ENCODE measurements at regions not wholly inside any gene's neighbourhood (a gene's known extent, or its start where the extent isn't known, plus 50 kb on each side); places are given as distances from the start of the nearest gene placed in this dataset.

GRCh38 chr2:67918471-67918870 lies 144.3 kb downstream of the C1D start (continued):
- no peak for TF ChIP-seq ELF1 (CRISPR knock-in tag; IDR thresholded peaks at IDR 0.05)
- no peak for TF ChIP-seq ZNF430 (CRISPR knock-in tag; IDR thresholded peaks at IDR 0.05)
- TF ChIP-seq MTA3 (CRISPR knock-in tag; IDR thresholded peaks at IDR 0.05): no peak
- no peak for TF ChIP-seq JUNB (CRISPR knock-in tag; IDR thresholded peaks at IDR 0.05; ENCODE audit: borderline replicate concordance)

- POLR2A ChIA-PET: no interaction called here
- Histone ChIP-seq H3K79me2 (ENCODE audit: insufficient read depth, low read length) (no peaks in the 10 kb centered on the region), H3K4me2 (ENCODE audit: low read depth, low read length) (no peak overlapping the region), H3K27me3 (ENCODE audit: control insufficient read depth in 1 of 2, insufficient read depth in 2 of 2, low read length in 2 of 2) (0 out of 5 replicates have a peak, but pooled peaks cover 0 to 7% of the 10 kb centered on the region in 2 experiments), H3K9ac (ENCODE audit: insufficient read depth, low read depth, low read length) (no peak overlapping the region), H3K4me1 (ENCODE audit: insufficient read depth, low read length) (no peaks in the 10 kb centered on the region), H3K4me3 (replicated peaks in 1 of 3; ENCODE audit: insufficient read depth in 1 of 3, low read depth in 2 of 3, low read length in 3 of 3) (no peak overlapping the region), H2AFZ (ENCODE audit: low read length) (no peak overlapping the region), H3K27ac (ENCODE audit: extremely low read length, insufficient read depth, low read length) (no peak overlapping the region), H3K36me3 (replicated peaks in 1 of 2; ENCODE audit: control insufficient read depth in 1 of 2, insufficient read depth in 2 of 2, low read length in 2 of 2) (no peaks in the 10 kb centered on the region), H4K20me1 (ENCODE audit: insufficient read depth, low read length) (no peaks in the 10 kb centered on the region), H3K9me3 (ENCODE audit: low read length) (no peaks in the 10 kb centered on the region)
- ATAC-seq (no peak), DNase-seq (ENCODE audit: low spot score) (no peak), FAIRE-seq (no peak)
- intact Hi-C loops (cut with micrococcal nuclease; ENCODE audit: unreplicated experiment): no loop called here
- no TSS peak for BruUV-seq (replicated peaks)
- CTCF ChIA-PET (ENCODE audit: low intra/inter-chr PET ratio, low total read pairs): no interaction called here
- 65% methylated on average over 1 of the region's 1 CpG for WGBS (ENCODE audit: low lambda C conversion rate)
- TF ChIP-seq RARA (CRISPR knock-in tag; IDR thresholded peaks at IDR 0.05) (no peak), KLF15 (CRISPR knock-in tag; IDR thresholded peaks at IDR 0.05; ENCODE audit: borderline replicate concordance) (no peak), MTF2 (CRISPR knock-in tag; IDR thresholded peaks at IDR 0.05; ENCODE audit: borderline replicate concordance) (no peak), MATR3 (CRISPR knock-in tag; IDR thresholded peaks at IDR 0.05) (no peak), PPARG (CRISPR knock-in tag; conservative IDR thresholded peaks at IDR 0.05) (no peak), ZNF772 (CRISPR knock-in tag; IDR thresholded peaks at IDR 0.05) (no peak), MBD4 (IDR thresholded peaks at IDR 0.05; ENCODE audit: borderline replicate concordance, low read length) (no peak), PRDM15 (CRISPR knock-in tag; IDR thresholded peaks at IDR 0.05) (no peak), ZNF510 (CRISPR knock-in tag; IDR thresholded peaks at IDR 0.05; ENCODE audit: low read depth) (no peak), ADNP (CRISPR knock-in tag; IDR thresholded peaks at IDR 0.05) (no peak), ZBTB43 (CRISPR knock-in tag; conservative IDR thresholded peaks at IDR 0.05) (no peak), NFYC (CRISPR knock-in tag; IDR thresholded peaks at IDR 0.05) (no peak), SMAD3 (CRISPR knock-in tag; IDR thresholded peaks at IDR 0.05) (no peak), ZNF839 (CRISPR knock-in tag; IDR thresholded peaks at IDR 0.05; ENCODE audit: borderline replicate concordance) (no peak)
- in situ Hi-C loops (cut with HindIII; ENCODE audit: extremely low pct_ligation_motif_present, low pct_unique_long_range_greater_than_20kb): no loop called here
These were observed 143.3 kb downstream of the C1D start for GRCh38 chr2:67919490-67919889.
